HG03196 (cell line): ENCODE measurements at regions not wholly inside any gene's neighbourhood (a gene's known extent, or its start where the extent isn't known, plus 50 kb on each side); places are given as distances from the start of the nearest gene placed in this dataset.

Experiments used
- ATAC-seq: cut with Tn5 transposase; IDR thresholded peaks from one replicate; pipeline ENCODE4 v1.9.1; 2021; ENCODE audit not compliant: unreplicated experiment

GRCh38 chr20:7589164-7589563, 351.1 kb downstream of the HAO1 start:
- no peak for ATAC-seq

- no peak for ATAC-seq
Measured at GRCh38 chr20:7596541-7596940, 343.7 kb downstream of the HAO1 start.

- no peak for ATAC-seq
Measured at GRCh38 chr20:7601431-7601830, 338.8 kb downstream of the HAO1 start.

GRCh38 chr20:7606941-7607340, 333.3 kb downstream of the HAO1 start:
- ATAC-seq: no peak

GRCh38 chr20:7608250-7608649, 332.0 kb downstream of the HAO1 start:
- no peak for ATAC-seq

- ATAC-seq: no peak
Measured at GRCh38 chr20:7609251-7609650, 331.0 kb downstream of the HAO1 start.

GRCh38 chr20:7610681-7611080, 329.6 kb downstream of the HAO1 start:
- ATAC-seq: no peak

- no peak for ATAC-seq
Measured at GRCh38 chr20:7617797-7618196, 322.5 kb downstream of the HAO1 start.

- no peak for ATAC-seq
Measured at GRCh38 chr20:7622399-7622961, 317.8 kb downstream of the HAO1 start.

- ATAC-seq: no peak
Measured at GRCh38 chr20:7624886-7625285, 315.4 kb downstream of the HAO1 start.

- no peak for ATAC-seq
Measured at GRCh38 chr20:7627734-7628663, 312.3 kb downstream of the HAO1 start.

- no peak for ATAC-seq
Measured at GRCh38 chr20:7629880-7630279, 310.4 kb downstream of the HAO1 start.

GRCh38 chr20:7637184-7637583, 303.1 kb downstream of the HAO1 start:
- ATAC-seq: no peak

- no peak for ATAC-seq
Measured at GRCh38 chr20:7650086-7650879, 290.0 kb downstream of the HAO1 start.

- no peak for ATAC-seq
Measured at GRCh38 chr20:7654231-7654630, 286.0 kb downstream of the HAO1 start.

- ATAC-seq: no peak
Measured at GRCh38 chr20:7656687-7657467, 283.4 kb downstream of the HAO1 start.

GRCh38 chr20:7657569-7657968, 282.7 kb downstream of the HAO1 start:
- no peak for ATAC-seq

- ATAC-seq: no peak
Measured at GRCh38 chr20:7660165-7660564, 280.1 kb downstream of the HAO1 start.

GRCh38 chr20:7665376-7665775, 274.9 kb downstream of the HAO1 start:
- no peak for ATAC-seq

GRCh38 chr20:7667194-7667593, 273.1 kb downstream of the HAO1 start:
- no peak for ATAC-seq

GRCh38 chr20:7672571-7672970, 267.7 kb downstream of the HAO1 start:
- ATAC-seq: no peak
